ENCODE measurements at regions not wholly inside any gene's neighbourhood (a gene's known extent, or its start where the extent isn't known, plus 50 kb on each side); places are given as distances from the start of the nearest gene placed in this dataset.

DNA sequence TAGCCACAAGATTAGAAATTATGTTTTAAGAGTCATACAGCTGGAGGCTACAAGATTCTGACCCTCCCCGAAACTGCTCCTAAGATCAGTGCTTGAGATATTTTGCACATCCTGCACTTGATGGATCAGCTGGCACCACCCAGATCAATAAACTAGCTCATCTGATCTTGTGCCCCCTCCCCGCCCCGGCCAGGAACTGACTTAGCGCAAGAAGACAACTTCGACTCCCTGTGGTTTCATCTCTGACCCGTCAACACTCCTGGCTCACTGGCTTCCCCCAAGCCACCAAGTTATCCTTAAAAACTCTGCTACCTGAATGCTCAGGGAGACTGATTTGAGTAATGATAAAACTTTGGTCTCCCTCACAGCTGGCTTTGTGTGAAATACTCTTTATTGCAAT lies 73.5 kb upstream of the NPSR1 start:
- Histone ChIP-seq H3K36me3 (no peaks in the 10 kb centered on the region), H3K4me3 (no peak overlapping the region), H3K27me3 (replicated peaks; ENCODE audit: insufficient read depth) (no peaks in the 10 kb centered on the region), H3K4me1 (replicated peaks) (no peaks in the 10 kb centered on the region), H3K9me3 (no peaks in the 10 kb centered on the region), H3K27ac (no peak overlapping the region)
- 94% methylated on average over 6 of the region's 6 CpGs for WGBS
- intact Hi-C loops (cut with DNase I): no loop called here
- TF ChIP-seq POLR2AphosphoS5 (IDR thresholded peaks at IDR 0.05): no peak
- TF ChIP-seq POLR2A (IDR thresholded peaks at IDR 0.05): no peak
- TF ChIP-seq, protein P1, sequence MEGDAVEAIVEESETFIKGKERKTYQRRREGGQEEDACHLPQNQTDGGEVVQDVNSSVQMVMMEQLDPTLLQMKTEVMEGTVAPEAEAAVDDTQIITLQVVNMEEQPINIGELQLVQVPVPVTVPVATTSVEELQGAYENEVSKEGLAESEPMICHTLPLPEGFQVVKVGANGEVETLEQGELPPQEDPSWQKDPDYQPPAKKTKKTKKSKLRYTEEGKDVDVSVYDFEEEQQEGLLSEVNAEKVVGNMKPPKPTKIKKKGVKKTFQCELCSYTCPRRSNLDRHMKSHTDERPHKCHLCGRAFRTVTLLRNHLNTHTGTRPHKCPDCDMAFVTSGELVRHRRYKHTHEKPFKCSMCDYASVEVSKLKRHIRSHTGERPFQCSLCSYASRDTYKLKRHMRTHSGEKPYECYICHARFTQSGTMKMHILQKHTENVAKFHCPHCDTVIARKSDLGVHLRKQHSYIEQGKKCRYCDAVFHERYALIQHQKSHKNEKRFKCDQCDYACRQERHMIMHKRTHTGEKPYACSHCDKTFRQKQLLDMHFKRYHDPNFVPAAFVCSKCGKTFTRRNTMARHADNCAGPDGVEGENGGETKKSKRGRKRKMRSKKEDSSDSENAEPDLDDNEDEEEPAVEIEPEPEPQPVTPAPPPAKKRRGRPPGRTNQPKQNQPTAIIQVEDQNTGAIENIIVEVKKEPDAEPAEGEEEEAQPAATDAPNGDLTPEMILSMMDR (IDR thresholded peaks at IDR 0.05): no peak
- no peak for DNase-seq (ENCODE audit: low spot score)

DNA sequence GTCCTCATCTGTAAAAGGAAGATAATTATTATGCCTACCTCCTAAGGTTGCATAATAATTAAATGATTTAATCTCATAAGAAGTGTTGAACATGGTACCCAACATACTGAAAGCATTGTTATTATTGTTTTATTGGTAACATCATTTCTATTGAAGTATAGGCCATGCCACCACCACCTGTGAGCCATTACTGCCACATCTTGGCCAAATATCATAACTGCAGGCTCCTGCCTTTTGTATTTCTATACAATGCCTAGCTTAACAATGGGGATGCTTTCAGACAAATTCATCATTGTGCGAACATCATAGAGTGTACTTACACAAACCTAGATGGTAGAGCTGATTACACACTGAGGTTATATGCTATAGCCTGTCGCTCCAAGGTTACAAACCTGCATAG lies 61.1 kb upstream of the NPSR1 start:
- no peak for DNase-seq (ENCODE audit: low spot score)
- TF ChIP-seq POLR2A (IDR thresholded peaks at IDR 0.05) (no peak), POLR2AphosphoS5 (IDR thresholded peaks at IDR 0.05) (no peak)
- TF ChIP-seq, protein P1 (IDR thresholded peaks at IDR 0.05): no peak
- no peaks in the 10 kb centered on the region for H3K27me3 ChIP-seq (replicated peaks; ENCODE audit: insufficient read depth)
- no peaks in the 10 kb centered on the region for H3K4me1 ChIP-seq (replicated peaks)
- H3K4me3 ChIP-seq: no peak overlapping the region
- no peak overlapping the region for H3K27ac ChIP-seq
- no peaks in the 10 kb centered on the region for H3K36me3 ChIP-seq
- WGBS: 56% methylated on average over 2 of the region's 2 CpGs
- H3K9me3 ChIP-seq: no peaks in the 10 kb centered on the region
- intact Hi-C loops (cut with DNase I): no loop called here

DNA sequence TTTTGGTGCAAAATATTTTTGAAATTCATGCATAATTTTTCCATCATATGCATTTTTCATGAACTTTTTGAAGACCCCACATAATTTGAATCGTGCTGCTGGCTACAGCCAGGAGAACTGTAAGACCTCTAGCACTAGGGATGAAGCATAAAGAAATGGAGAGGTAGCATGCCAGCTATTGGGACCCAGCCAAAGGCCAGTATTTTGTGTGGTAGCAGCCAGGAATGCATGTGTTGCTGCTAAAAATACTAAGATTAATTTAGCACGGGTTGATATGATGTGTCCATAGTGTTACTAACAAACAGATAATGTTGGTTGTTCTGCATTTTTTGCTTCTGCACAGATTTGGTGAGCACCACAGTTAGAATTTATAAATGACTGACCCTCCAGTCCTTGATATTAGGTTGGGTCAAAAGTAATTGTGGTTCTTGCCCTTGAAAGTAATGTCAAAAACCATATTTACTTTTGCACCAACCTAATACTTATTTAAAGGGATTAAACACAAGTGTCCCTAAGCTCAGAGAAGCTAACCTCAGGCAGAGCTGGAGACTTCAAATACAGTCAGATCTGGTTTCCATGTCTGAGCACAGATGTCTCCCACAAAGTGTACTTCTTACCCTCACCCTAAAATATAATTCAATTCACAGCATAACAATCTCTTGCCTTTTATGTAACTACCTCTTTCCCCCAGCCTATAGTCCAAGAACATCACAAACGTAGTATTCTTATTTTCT lies 54.1 kb upstream of the NPSR1 start:
- TF ChIP-seq POLR2AphosphoS5 (IDR thresholded peaks at IDR 0.05) (no peak), POLR2A (IDR thresholded peaks at IDR 0.05) (no peak)
- TF ChIP-seq, protein P1 (IDR thresholded peaks at IDR 0.05): no peak
- WGBS: 73% methylated on average over 3 of the region's 3 CpGs
- no peak overlapping the region for H3K27ac ChIP-seq

More for the DNA sequence above, 54.1 kb upstream of the NPSR1 start:
- intact Hi-C loops (cut with DNase I): no loop called here
- H3K36me3 ChIP-seq: no peaks in the 10 kb centered on the region
- no peaks in the 10 kb centered on the region for H3K4me1 ChIP-seq (replicated peaks)
- DNase-seq (ENCODE audit: low spot score): no peak
- no peaks in the 10 kb centered on the region for H3K27me3 ChIP-seq (replicated peaks; ENCODE audit: insufficient read depth)
- no peaks in the 10 kb centered on the region for H3K9me3 ChIP-seq
- H3K4me3 ChIP-seq: no peak overlapping the region

Small RNAs in the stretch of these regions (small RNA-seq; reads per million reads assigned to genes)
- gene RNU6-438P: 0 reads per million in 2 donors

Data from prostate gland (tissue), 2 donors.